ENCODE measurements at regions not wholly inside any gene's neighbourhood (a gene's known extent, or its start where the extent isn't known, plus 50 kb on each side); places are given as distances from the start of the nearest gene placed in this dataset.

DNA sequence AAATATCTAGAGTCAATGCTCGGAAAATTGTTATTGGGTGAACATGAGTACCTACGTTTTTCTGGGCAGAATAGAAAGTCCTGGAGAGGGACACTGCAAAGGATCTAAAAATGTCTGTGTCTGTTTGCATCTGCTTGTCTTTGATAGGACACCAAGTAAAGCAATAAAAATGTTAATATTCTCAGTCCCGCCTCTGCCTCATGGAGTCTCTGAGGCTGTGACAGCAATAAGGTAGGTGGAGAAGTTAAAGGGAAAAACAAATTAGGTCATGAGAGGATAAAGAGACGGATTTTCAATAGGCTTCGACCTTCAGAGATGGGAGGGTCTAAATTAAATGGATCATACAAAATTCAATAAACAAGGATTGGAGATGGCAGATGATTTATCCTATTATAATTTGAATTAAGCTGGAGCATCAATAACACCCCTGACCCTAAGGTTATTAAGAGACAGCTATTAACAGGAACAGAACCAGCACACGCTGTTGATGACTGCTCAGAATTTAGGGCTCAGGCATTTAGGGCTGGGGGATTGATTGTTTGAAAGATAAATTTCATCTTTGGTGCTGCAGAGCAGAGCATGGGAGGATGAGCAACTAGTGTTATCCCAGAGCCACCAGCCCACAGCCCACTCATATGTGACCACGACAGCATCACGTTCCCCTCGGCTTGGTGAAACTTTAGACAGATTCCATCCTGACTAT lies 620.3 kb upstream of the CDH4 start:
- no peak for DNase-seq (ENCODE audit: low spot score)
- Histone ChIP-seq H3K4me1 (peaks cover 4% of the 10 kb centered on the region), H3K27ac (no peak overlapping the region), H3F3A (ENCODE audit: low read depth) (no peaks in the 10 kb centered on the region), H3K9ac (no peak overlapping the region), H3K4me3 (no peak overlapping the region), H3K9me3 (ENCODE audit: low read depth) (no peaks in the 10 kb centered on the region), H3K79me2 (ENCODE audit: low read depth) (no peaks in the 10 kb centered on the region), H3K4me2 (no peak overlapping the region), H3K27me3 (no peaks in the 10 kb centered on the region), H4K20me1 (ENCODE audit: low read depth) (no peaks in the 10 kb centered on the region), H3K36me3 (no peaks in the 10 kb centered on the region), H2AFZ (replicated peaks) (no peak overlapping the region)
- Mint-ChIP-seq H3K36me3 (no peaks in the 10 kb centered on the region), H3K4me1 (no peaks in the 10 kb centered on the region), H3K27me3 (ENCODE audit: insufficient read depth, low read depth) (peaks cover 4% of the 10 kb centered on the region), H3K27ac (no peak overlapping the region), H3K4me3 (no peak overlapping the region), H3K9me3 (peaks cover 8% of the 10 kb centered on the region)
- TF ChIP-seq EZH2 (IDR thresholded peaks at IDR 0.05) (no peak), EZH2phosphoT487 (IDR thresholded peaks at IDR 0.05) (no peak)
- TF ChIP-seq, protein P1, sequence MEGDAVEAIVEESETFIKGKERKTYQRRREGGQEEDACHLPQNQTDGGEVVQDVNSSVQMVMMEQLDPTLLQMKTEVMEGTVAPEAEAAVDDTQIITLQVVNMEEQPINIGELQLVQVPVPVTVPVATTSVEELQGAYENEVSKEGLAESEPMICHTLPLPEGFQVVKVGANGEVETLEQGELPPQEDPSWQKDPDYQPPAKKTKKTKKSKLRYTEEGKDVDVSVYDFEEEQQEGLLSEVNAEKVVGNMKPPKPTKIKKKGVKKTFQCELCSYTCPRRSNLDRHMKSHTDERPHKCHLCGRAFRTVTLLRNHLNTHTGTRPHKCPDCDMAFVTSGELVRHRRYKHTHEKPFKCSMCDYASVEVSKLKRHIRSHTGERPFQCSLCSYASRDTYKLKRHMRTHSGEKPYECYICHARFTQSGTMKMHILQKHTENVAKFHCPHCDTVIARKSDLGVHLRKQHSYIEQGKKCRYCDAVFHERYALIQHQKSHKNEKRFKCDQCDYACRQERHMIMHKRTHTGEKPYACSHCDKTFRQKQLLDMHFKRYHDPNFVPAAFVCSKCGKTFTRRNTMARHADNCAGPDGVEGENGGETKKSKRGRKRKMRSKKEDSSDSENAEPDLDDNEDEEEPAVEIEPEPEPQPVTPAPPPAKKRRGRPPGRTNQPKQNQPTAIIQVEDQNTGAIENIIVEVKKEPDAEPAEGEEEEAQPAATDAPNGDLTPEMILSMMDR (IDR thresholded peaks at IDR 0.05), result no peak

DNA sequence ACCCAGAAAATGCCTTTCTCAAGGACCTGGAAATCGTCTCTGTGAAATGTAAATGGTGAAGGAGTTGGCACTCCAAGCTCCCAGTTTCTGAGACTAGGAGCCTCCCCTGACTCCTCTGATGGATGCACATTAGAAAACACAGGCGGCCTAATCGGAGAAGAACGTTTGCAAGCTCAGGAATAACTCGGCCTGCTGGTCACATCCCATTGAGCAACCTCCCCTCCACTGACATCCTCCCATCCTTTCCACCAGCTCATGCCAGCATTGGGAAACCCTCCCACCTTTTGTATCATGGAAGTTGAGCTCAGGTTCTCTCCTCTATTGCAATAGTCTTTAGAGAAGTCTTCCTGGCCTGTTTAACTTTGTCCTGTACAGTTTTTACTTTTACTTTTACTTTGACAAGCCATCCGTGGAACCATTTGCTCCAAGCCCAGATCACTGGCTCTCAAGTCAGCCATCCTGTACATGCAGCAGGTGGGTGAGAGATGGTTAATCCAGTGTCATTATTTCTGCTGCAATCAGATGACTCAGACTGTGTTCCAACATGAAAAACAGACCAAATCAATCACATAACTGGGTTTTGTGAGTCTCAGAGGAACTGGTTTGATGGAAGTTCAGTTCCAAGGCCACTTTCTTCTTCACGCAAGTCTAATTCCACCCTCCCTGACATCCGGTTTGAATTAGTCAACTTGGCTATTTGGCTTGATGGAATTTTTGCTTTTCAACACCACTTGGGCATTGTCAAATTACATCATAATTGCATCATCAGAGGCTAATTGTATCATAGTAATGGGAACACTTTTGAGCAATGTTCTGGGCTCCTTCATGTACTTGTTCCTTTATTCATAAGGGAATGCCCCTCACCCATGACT lies 619.4 kb upstream of the CDH4 start:
- H3K27me3 Mint-ChIP-seq (ENCODE audit: insufficient read depth, low read depth), result peaks cover 4% of the 10 kb centered on the region
- no peak for DNase-seq (ENCODE audit: low spot score)
- Histone ChIP-seq H3K9me3 (ENCODE audit: low read depth) (no peaks in the 10 kb centered on the region), H2AFZ (replicated peaks) (no peak overlapping the region), H3F3A (ENCODE audit: low read depth) (no peaks in the 10 kb centered on the region), H3K4me3 (no peak overlapping the region), H3K27me3 (no peaks in the 10 kb centered on the region), H3K27ac (no peak overlapping the region), H3K4me1 (peaks cover 4% of the 10 kb centered on the region), H3K9ac (no peak overlapping the region), H3K79me2 (ENCODE audit: low read depth) (no peaks in the 10 kb centered on the region), H4K20me1 (ENCODE audit: low read depth) (no peaks in the 10 kb centered on the region), H3K36me3 (no peaks in the 10 kb centered on the region), H3K4me2 (no peak overlapping the region)
- no peaks in the 10 kb centered on the region for H3K4me1 Mint-ChIP-seq
- H3K9me3 Mint-ChIP-seq, result peaks cover 8% of the 10 kb centered on the region
- no peak overlapping the region for H3K27ac Mint-ChIP-seq
- no peak overlapping the region for H3K4me3 Mint-ChIP-seq
- H3K36me3 Mint-ChIP-seq, result no peaks in the 10 kb centered on the region
- TF ChIP-seq, protein P1 (IDR thresholded peaks at IDR 0.05), result no peak
- TF ChIP-seq EZH2phosphoT487 (IDR thresholded peaks at IDR 0.05), result no peak
- TF ChIP-seq EZH2 (IDR thresholded peaks at IDR 0.05), result no peak

DNA sequence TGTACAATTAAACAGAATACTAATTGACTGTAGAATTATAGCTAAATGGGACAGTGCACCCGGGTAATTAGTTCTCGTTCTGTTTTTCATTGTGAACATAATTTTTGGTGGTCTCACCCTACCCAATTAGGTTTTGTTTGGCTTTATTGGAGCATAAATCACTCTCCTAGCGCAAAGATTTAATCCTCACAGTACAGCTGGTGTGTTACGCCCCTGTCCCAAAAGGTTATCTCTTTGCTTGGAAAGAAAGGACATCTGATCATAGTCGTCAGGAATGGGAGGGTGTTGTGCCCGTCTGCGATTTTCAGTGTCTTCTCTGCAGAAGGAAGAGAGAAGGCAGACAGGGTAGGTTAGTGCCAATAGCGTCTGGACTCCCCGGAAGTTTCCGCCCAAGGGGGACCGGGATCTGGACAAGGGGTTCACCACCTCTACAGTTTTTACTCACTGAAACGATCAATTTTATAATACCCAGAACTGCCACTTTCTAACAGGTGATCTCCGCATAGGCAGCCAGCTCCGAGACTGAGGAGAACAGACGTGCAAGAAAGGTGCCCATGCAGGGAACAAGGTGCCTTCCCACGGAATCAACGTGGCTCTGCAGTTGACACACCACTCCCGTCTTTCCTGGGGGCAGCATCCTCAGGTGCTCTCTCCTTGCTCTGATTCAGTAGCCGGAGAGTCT lies 617.4 kb upstream of the CDH4 start:
- Histone ChIP-seq H3K4me1 (peaks cover 4% of the 10 kb centered on the region), H2AFZ (replicated peaks) (no peak overlapping the region)

More for the DNA sequence above, 617.4 kb upstream of the CDH4 start:
- no peak for DNase-seq (ENCODE audit: low spot score)
- no peak overlapping the region for H3K4me3 Mint-ChIP-seq
- H3K27ac ChIP-seq, result no peak overlapping the region
- no peak overlapping the region for H3K9ac ChIP-seq
- no peaks in the 10 kb centered on the region for H3K4me1 Mint-ChIP-seq
- no peaks in the 10 kb centered on the region for H4K20me1 ChIP-seq (ENCODE audit: low read depth)
- no peak overlapping the region for H3K27ac Mint-ChIP-seq
- H3K9me3 ChIP-seq (ENCODE audit: low read depth), result no peaks in the 10 kb centered on the region
- no peaks in the 10 kb centered on the region for H3K36me3 Mint-ChIP-seq
- H3K4me2 ChIP-seq, result no peak overlapping the region
- TF ChIP-seq, protein P1 (IDR thresholded peaks at IDR 0.05), result no peak
- no peak for TF ChIP-seq EZH2 (IDR thresholded peaks at IDR 0.05)
- TF ChIP-seq EZH2phosphoT487 (IDR thresholded peaks at IDR 0.05), result no peak
- no peaks in the 10 kb centered on the region for H3K79me2 ChIP-seq (ENCODE audit: low read depth)
- H3F3A ChIP-seq (ENCODE audit: low read depth), result no peaks in the 10 kb centered on the region
- H3K27me3 ChIP-seq, result no peaks in the 10 kb centered on the region
- H3K36me3 ChIP-seq, result no peaks in the 10 kb centered on the region
- no peak overlapping the region for H3K4me3 ChIP-seq
- H3K9me3 Mint-ChIP-seq, result peaks cover 8% of the 10 kb centered on the region
- H3K27me3 Mint-ChIP-seq (ENCODE audit: insufficient read depth, low read depth), result peaks cover 4% of the 10 kb centered on the region
